ENCODE measurements at regions not wholly inside any gene's neighbourhood (a gene's known extent, or its start where the extent isn't known, plus 50 kb on each side); places are given as distances from the start of the nearest gene placed in this dataset.

GRCh38 chr5:96275051-96275450 is 158.0 kb downstream of the PCSK1 start:
- no peak for TF ChIP-seq CHD2 (IDR thresholded peaks at IDR 0.05; ENCODE audit: low read length, partially characterized antibody)
- no peak for TF ChIP-seq USF2 (IDR thresholded peaks at IDR 0.05; ENCODE audit: borderline replicate concordance, low read depth, low read length)
- TF ChIP-seq POLR2AphosphoS5 (IDR thresholded peaks at IDR 0.05; ENCODE audit: low read depth, low read length) = no peak
- TF ChIP-seq, protein P1, sequence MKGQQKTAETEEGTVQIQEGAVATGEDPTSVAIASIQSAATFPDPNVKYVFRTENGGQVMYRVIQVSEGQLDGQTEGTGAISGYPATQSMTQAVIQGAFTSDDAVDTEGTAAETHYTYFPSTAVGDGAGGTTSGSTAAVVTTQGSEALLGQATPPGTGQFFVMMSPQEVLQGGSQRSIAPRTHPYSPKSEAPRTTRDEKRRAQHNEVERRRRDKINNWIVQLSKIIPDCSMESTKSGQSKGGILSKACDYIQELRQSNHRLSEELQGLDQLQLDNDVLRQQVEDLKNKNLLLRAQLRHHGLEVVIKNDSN (IDR thresholded peaks at IDR 0.05; ENCODE audit: borderline replicate concordance, low read depth) = no peak
- TF ChIP-seq ELF1 (IDR thresholded peaks at IDR 0.05) = no peak
- TF ChIP-seq MXI1 (IDR thresholded peaks at IDR 0.05; ENCODE audit: low read depth, low read length) = no peak
- TF ChIP-seq SMC3 (IDR thresholded peaks at IDR 0.05; ENCODE audit: low read depth, low read length) = no peak
- TF ChIP-seq JUND (IDR thresholded peaks at IDR 0.05) = no peak
- TF ChIP-seq EP300 (IDR thresholded peaks at IDR 0.05; ENCODE audit: borderline replicate concordance in 1 of 2, low read depth in 1 of 2, low read length in 1 of 2) = no peak
- no peak for TF ChIP-seq NRF1 (IDR thresholded peaks at IDR 0.05; ENCODE audit: low read depth, low read length)
- H3K27ac ChIP-seq (ENCODE audit: low read depth in 2 of 2, low read length in 1 of 2) = no peak overlapping the region
- H3K9me2 ChIP-seq = no peaks in the 10 kb centered on the region
- no peak overlapping the region for H3K9ac ChIP-seq
- WGBS (ENCODE audit: low lambda C conversion rate) = 52% methylated on average over 3 of the region's 3 CpGs
- H3K4me1 ChIP-seq (ENCODE audit: control insufficient read depth in 1 of 2, insufficient read depth in 2 of 2, low read depth in 1 of 2, low read length in 1 of 2) = no peaks in the 10 kb centered on the region
- ChIA-PET POLR2A (interaction anchor here (0.6 kb wide), 1 partner anchor 160 kb away, joined by 3 read pairs; no protein-coding TSS in a partner anchor), CTCF (no interaction called here)
- H3K36me3 ChIP-seq (replicated peaks in 1 of 2; ENCODE audit: control insufficient read depth in 1 of 2, insufficient read depth in 2 of 2, low read length in 1 of 2) = no peaks in the 10 kb centered on the region
- H2AFZ ChIP-seq (ENCODE audit: low read depth) = no peak overlapping the region
- H3K4me3 ChIP-seq (ENCODE audit: low read depth in 2 of 2, low read length in 1 of 2) = no peak overlapping the region
- no peak overlapping the region for H3K4me2 ChIP-seq
- no peaks in the 10 kb centered on the region; the same call in 1 of the 2 replicates for H3K79me2 ChIP-seq (ENCODE audit: insufficient read depth)
- no peaks in the 10 kb centered on the region for H3F3A ChIP-seq (replicated peaks; ENCODE audit: insufficient read depth)
- H4K20me1 ChIP-seq (ENCODE audit: insufficient read depth) = no peaks in the 10 kb centered on the region
- no peaks in the 10 kb centered on the region for H3K27me3 ChIP-seq (ENCODE audit: insufficient read depth)
- DNase-seq = no peak
- H3K9me3 ChIP-seq = peaks cover 6% of the 10 kb centered on the region; the same call in 1 of the 2 replicates

GRCh38 chr5:96265487-96265886 is 167.6 kb downstream of the PCSK1 start:
- Histone ChIP-seq H4K20me1 (ENCODE audit: insufficient read depth) (no peaks in the 10 kb centered on the region), H3K9ac (no peak overlapping the region), H3K4me3 (ENCODE audit: low read depth in 2 of 2, low read length in 1 of 2) (no peak overlapping the region), H3K79me2 (ENCODE audit: insufficient read depth) (no peaks in the 10 kb centered on the region), H3K4me1 (ENCODE audit: control insufficient read depth in 1 of 2, insufficient read depth in 2 of 2, low read depth in 1 of 2, low read length in 1 of 2) (no peaks in the 10 kb centered on the region), H3K9me2 (no peaks in the 10 kb centered on the region), H2AFZ (ENCODE audit: low read depth) (no peak overlapping the region), H3K27ac (ENCODE audit: low read depth in 2 of 2, low read length in 1 of 2) (no peak overlapping the region), H3K9me3 (peaks cover 20% of the 10 kb centered on the region), H3K4me2 (no peak overlapping the region), H3F3A (replicated peaks; ENCODE audit: insufficient read depth) (no peaks in the 10 kb centered on the region), H3K36me3 (replicated peaks in 1 of 2; ENCODE audit: control insufficient read depth in 1 of 2, insufficient read depth in 2 of 2, low read length in 1 of 2) (peaks cover 0 to 5% of the 10 kb centered on the region in 2 experiments), H3K27me3 (ENCODE audit: insufficient read depth) (no peaks in the 10 kb centered on the region)
- no peak for TF ChIP-seq RXRA (IDR thresholded peaks at IDR 0.05; ENCODE audit: borderline replicate concordance, low read depth)
- no peak for TF ChIP-seq FOXJ3 (CRISPR knock-in tag; IDR thresholded peaks at IDR 0.05)
- no peak for TF ChIP-seq YY1 (IDR thresholded peaks at IDR 0.05; ENCODE audit: low read depth)
- no peak for TF ChIP-seq RCOR1 (IDR thresholded peaks at IDR 0.05; ENCODE audit: low read length)
- no peak for TF ChIP-seq FOXM1 (IDR thresholded peaks at IDR 0.05; ENCODE audit: low read depth)
- DNase-seq = no peak
- CTCF ChIA-PET = no interaction called here
- POLR2A ChIA-PET = no interaction called here
- WGBS (ENCODE audit: low lambda C conversion rate) = 79% methylated on average over 1 of the region's 1 CpG

Data from SK-N-SH (cell line).